ENCODE measurements at regions not wholly inside any gene's neighbourhood (a gene's known extent, or its start where the extent isn't known, plus 50 kb on each side); places are given as distances from the start of the nearest gene placed in this dataset.
"Not testable (repeated sequence)": the region's sequence is repeated elsewhere in the genome, so short reads cannot be mapped to it uniquely, and the experiment has no call there.

DNA sequence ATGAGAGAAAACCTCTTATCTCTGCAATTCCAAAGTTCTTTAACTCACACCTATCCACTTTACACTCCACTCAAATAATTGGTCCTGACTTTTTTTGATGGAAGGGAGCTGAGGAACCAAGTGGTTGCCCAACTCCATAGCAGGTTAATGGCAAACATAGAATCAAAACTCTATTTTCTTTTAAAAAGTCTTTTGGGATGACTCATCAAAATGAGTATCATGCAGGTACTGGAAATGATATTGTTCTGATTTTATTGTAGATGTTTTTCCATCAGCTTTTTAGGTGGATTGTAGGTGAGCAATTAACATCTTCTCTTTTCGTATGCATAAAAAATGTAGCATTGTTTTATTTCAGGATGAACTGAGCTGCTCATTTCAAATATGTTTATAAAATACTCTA is 239.5 kb downstream of the SATB1 start:
- no peak for DNase-seq

- not testable (repeated sequence) for DNase-seq
These were observed 242.2 kb downstream of the SATB1 start for GRCh38 chr3:18182923-18183322.

GRCh38 chr3:18179521-18179920 is 245.6 kb downstream of the SATB1 start:
- no peak for DNase-seq

DNA sequence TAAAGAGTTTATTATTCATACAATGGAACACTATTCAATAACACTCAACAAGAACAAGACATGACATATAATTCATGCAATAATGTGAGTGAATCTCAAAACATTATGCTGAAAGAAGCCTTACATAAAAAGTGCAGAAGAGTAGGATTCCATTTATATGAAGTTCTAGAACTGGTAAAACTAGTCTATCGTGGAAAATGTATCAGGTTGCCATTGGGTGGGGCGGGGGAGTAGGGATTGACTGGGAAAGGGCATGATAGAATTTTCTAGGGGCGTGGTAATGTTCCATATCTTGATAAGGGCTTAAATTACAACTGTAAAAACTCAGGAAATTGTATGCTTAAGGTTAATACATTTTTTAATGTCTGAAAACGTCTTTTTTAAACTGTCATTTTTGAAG is 247.9 kb downstream of the SATB1 start:
- DNase-seq = no peak

DNA sequence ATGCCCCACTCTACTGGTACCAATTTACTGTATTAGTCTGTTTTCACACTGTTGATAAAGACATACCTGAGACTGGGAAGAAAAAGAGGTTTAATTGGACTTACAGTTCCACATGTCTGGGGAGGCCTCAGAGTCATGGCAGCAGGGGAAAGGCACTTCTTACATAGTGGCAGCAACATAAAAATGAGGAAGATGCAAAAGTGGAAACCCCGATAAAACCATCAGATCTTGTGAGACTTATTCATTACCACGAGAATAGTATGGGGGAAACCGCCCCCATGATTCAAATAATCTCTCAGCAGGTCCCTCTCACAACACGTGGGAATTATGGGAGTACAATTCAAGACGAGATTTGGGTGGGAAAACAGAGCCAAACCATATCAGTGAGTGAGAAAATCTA is 251.2 kb downstream of the SATB1 start:
- DNase-seq = not testable (repeated sequence)

GRCh38 chr3:18159681-18160080 is 265.5 kb downstream of the SATB1 start:
- no peak for DNase-seq

GRCh38 chr3:18153571-18154173 is 271.5 kb downstream of the SATB1 start:
- DNase-seq = no peak

GRCh38 chr3:18151199-18151598 is 273.9 kb downstream of the SATB1 start:
- DNase-seq = no peak

GRCh38 chr3:18149935-18150334 is 275.2 kb downstream of the SATB1 start:
- DNase-seq = no peak

GRCh38 chr3:18149386-18149785 is 275.8 kb downstream of the SATB1 start:
- no peak for DNase-seq

DNA sequence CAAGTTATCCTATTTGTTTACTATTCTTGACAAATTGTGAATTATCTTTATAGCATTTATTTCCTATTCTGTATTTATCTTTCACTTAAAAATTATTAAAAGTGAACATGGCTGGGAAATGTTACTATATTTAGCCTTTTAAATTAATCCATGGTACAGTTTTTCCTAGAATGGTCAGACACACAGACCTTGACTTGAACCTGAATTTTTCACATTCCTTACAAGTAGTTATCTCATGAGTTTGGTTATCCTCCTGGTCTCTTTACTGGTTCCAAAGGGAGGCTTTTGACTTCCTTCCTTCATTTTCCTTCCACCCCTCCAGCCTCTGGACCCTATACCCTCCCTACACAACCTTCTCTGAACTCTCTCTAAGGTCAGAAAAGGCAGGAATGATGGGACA is 280.6 kb downstream of the SATB1 start:
- no peak for DNase-seq

DNA sequence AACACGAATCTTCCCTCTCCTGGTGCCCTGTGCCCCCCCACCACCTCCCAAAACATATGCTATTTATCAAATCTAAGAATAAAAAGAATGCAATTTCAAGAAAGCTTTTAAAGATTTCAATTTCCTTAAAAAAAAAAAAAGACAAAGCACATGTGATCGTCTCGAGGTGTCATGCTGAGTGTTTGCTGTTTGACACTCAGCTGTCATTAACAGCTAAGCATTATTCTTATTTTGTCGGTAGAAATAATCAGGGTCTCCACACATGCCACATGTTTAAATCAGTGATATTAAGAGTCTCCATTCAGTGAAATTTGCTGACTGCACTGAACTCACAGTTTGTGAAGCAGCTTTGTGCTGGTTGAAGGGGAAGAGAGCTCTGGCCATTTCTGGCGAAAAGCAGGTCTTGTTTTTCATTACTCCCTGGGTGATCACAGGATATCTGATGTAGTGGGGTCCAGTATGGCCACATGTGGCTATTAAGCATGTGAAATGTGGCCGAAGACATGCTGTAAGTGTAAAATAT is 281.8 kb downstream of the SATB1 start:
- DNase-seq = no peak

DNA sequence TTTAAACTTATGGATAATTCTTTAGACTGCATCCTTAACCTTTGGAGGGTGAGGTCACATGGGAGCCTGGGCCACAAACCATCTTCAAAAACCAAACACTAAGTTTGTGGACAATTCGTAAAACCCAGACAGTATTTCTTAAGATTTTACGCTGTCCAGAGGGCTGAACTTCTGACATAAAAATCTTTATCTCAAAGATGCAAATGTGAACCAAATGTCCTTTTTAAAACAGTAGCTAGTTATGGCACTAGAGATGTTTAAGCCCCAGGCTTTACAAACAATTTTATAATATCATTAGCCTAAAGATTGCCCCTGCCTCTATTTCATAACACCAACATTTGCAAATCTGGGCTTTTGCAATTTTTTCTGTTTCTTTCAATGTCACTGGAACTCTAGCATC is 287.2 kb downstream of the SATB1 start:
- DNase-seq = no peak

- no peak for DNase-seq
These were observed 289.9 kb downstream of the SATB1 start for GRCh38 chr3:18135060-18135814.

DNA sequence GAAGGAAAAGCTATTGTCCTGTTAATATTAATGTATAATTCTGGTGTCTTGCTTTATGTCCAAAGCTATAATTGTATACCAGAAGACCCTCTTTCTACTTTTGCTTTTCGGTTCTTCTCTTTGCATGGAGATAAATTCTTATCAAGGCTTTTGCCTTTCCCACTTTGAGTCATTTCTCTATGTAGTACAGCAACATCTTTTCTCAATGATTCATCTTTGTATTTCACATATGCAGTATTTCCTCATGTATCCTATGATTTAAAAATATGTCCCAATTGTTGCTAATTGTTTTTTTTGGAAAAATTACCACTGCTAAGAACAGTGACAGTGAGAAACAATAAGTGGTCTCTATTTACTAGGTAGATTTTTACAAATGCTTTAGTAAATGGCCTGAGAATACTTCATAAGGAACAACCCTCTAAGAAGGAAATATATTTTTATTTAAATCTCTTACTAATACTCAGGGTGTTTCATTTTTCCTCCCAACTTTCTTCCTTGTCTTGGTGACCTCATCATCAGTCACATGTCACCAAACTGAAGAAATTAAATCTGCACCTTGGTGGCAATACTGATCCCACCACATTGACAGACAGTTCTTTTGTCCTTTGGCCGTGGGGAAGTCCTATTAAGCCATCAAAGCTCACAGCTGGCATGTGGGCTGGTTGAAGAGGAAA is 290.6 kb downstream of the SATB1 start:
- no peak for DNase-seq

DNA sequence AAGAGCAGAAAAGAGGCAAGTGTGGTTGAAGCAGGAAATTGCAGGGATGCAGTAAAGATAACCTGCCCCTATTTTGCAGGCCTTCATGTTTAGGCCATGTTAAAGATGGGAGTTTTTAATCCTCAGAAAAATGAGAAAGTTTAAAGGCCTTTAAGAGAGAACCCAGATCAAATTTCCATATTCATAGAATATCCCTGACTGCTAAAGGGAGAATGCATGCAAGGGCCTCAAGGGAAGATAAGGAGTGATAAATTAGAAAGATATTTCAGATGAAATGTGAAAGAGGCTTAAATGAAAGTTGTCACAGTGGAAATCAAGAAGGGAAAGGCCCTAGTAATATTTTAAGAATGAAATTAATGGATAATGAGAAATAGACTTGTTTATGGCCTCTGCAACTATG is 292.1 kb downstream of the SATB1 start:
- DNase-seq = no peak

GRCh38 chr3:18127859-18128681 is 297.1 kb downstream of the SATB1 start:
- DNase-seq = no peak

DNA sequence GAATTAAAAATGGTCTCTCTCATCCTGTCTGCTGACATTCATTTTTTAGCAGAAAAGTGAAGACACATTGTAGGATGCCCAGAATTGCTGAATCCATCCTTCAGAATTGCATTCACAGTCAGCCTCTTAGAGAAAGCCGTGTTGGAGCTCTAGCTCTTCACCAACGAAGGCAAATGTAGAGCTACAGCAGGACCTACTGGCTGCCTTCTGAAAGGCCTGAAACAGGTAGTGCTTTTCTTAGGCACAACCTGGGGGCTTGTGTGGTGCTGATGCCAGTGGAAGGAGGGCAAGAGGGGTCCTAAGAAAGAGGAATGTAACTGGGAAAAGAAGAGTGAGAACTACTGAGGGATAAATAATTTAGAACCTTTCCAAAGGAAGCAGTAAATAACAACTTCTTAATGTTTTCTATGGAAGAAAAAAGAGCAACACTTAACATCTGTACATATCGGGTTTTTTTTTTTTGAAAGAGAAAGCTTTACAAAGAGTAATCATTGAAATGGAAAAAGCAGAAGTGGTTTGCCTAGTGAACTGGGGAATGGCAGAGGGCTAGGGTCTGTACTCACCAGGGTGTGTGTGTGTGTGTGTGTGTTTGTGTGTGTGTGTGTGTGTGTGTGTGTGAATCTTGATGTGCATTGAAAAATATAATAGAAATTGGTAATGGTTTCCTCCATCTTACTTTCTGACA is 297.8 kb downstream of the SATB1 start:
- no peak for DNase-seq

GRCh38 chr3:18126772-18127171 is 298.4 kb downstream of the SATB1 start:
- DNase-seq = no peak

DNA sequence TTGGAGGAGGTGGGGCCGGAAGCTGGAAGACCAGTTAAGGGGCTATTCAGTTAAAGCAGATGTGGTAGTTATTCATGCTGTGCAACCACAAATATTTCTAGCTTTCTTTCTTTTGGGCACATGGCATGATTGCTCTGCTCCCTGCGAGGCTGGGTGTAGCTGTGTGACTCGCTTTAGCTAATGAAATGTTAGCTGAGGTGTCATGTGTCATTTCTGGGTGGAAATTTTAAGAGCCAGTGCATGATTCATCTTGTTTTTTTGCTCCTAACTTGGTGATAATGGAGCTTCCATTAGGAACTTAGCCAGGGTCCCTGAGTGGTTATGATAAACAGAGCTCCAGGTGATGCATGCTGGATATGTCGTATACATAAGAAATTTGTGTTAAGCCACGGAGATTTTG is 300.6 kb downstream of the SATB1 start:
- DNase-seq = no peak

DNA sequence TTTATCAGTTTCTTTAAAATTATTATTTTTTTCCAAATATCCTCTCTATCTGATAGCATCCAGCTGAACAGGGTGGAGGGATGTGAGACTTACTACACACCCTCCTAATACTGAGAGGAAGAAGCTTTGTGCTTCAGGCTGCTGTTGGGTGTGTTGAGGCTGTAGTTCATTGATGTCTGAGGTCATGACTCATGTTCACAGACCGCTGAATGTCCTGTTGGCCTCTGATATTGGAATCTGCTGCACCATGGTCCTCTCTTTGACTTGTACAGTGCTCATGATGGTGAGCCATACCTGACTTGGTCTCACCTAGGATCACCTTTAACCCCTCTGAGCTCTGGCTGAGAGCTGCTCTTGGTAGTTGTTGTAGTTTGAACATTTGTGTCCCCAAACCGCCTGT is 302.9 kb downstream of the SATB1 start:
- DNase-seq = no peak

DNA sequence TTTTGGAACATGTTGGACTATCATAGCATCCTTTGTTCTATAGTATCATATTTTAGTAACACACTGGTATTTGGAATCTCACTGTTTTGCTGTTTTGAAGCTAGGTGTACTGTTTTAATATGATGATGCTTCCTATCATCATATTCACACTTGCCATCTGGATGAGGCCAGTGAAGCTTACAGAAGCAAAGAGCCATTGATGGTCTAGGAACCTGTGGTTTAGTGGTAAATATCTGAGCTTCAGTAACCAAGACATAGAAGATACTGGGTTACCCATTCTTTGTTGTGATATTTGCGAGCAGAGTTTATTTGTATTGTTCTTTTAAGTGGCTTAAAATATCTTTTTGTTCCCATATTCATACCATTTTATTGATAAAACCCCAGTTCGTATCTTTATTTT is 304.1 kb downstream of the SATB1 start:
- no peak for DNase-seq

DNA sequence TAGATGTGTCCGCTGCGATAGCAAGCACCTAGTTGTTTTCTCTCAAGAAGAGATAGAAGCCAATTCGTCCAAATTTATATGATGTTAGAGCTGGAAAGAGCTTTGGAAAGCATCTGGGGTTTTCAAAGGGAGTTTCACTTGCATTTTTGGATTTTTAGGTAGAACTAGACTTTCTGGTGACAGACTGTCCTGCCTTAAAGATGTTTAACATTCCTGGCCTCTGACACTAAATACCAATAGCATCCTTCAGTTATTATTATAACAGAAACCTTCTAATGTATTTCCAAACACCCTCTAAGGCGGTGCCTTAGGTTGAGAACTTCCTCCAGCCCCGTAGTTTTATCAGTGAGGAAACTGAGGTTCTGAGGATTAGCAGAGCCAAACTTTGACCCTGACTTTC is 305.3 kb downstream of the SATB1 start:
- no peak for DNase-seq

Data from NCI-H1436 treated with DMSO at 0.1 percent for 48 hours (cell line).